IMR-90 (cell line): ENCODE measurements at regions not wholly inside any gene's neighbourhood (a gene's known extent, or its start where the extent isn't known, plus 50 kb on each side); places are given as distances from the start of the nearest gene placed in this dataset.

ENCODE experiments used
- ATAC-seq: fragments of 200-7000 bp; cut with Tn5 transposase; 2 replicates; pipeline ENCODE4 v1.9.1; 2020; ENCODE audit warnings: low read depth, mild to moderate bottlenecking, moderate library complexity
- BruUV-seq: library from RNA; stranded (reverse); fragments of 400-500 nt; replicated peaks from 2 replicates; lab custom pipeline; 2021; lab: Mats Ljungman, UMichigan
- CTCF ChIA-PET: fragments of 300-600 bp; formaldehyde crosslinking; extraction: SDS; loops from one replicate; lab custom pipeline; 2021; ENCODE audit warnings: antibody characterized with exemption; lab: Yijun Ruan, JAX
- POLR2A ChIA-PET: fragments of 300-600 bp; sonication (Branson Sonifier 250); formaldehyde crosslinking; loops from one replicate; lab custom pipeline; 2022; ENCODE audit warnings: antibody characterized with exemption; ENCODE audit not compliant: unreplicated experiment; lab: Charles Lee
- DNase-seq: peaks from one replicate; pipeline ENCODE4 v3.0.0; 2013
- H2AFZ ChIP-seq: replicated peaks from 2 replicates; pipeline ENCODE3; 2013; ENCODE audit warnings: low read length, mild to moderate bottlenecking; ENCODE audit not compliant: poor library complexity
- H2AK5ac ChIP-seq: 2 replicates; pipeline ENCODE4 v1.6.1; 2013; ENCODE audit warnings: low read depth, low read length, inconsistent platforms
- H2AK9ac ChIP-seq: replicated peaks from 2 replicates; pipeline ENCODE3; 2013; ENCODE audit warnings: mild to moderate bottlenecking, low read depth, low read length, moderate library complexity; ENCODE audit not compliant: poor library complexity
- H2BK120ac ChIP-seq: 2 replicates; pipeline ENCODE4 v1.6.1; 2013; ENCODE audit warnings: low read depth, low read length, inconsistent platforms
- H2BK15ac ChIP-seq: 3 replicates; pipeline ENCODE4 v1.6.1; 2013; ENCODE audit warnings: low read depth, low read length, inconsistent platforms
- H2BK20ac ChIP-seq: 2 replicates; pipeline ENCODE4 v1.6.1; 2013; ENCODE audit warnings: low read depth, mild to moderate bottlenecking, inconsistent platforms, low read length, moderate library complexity
- H2BK5ac ChIP-seq: 2 replicates; pipeline ENCODE4 v1.6.1; 2013; ENCODE audit warnings: mild to moderate bottlenecking, low read depth, low read length, inconsistent platforms; ENCODE audit not compliant: poor library complexity, severe bottlenecking
- H3K14ac ChIP-seq: replicated peaks from 2 replicates; pipeline ENCODE4 v1.6.1; 2013; ENCODE audit warnings: low read depth, low read length, inconsistent platforms
- H3K18ac ChIP-seq: 2 replicates; pipeline ENCODE4 v1.6.1; 2013; ENCODE audit warnings: low read depth, low read length, control low read depth
- H3K23ac ChIP-seq: 2 replicates; pipeline ENCODE4 v1.6.1; 2013; ENCODE audit warnings: low read depth, low read length, inconsistent platforms
- H3K27ac ChIP-seq: 2 replicates; pipeline ENCODE4 v1.5.1; 2013; ENCODE audit warnings: mild to moderate bottlenecking, control low read depth, low read length; ENCODE audit not compliant: insufficient read depth
- H3K27me3 ChIP-seq: 2 replicates; pipeline ENCODE4 v1.6.1; 2013; ENCODE audit warnings: low read length; ENCODE audit not compliant: control insufficient read depth, insufficient read depth
- H3K36me3 ChIP-seq: 2 replicates; pipeline ENCODE4 v1.6.1; 2013; ENCODE audit warnings: low read length, mixed read lengths; ENCODE audit not compliant: control insufficient read depth, insufficient read depth
- H3K4ac ChIP-seq: 2 replicates; pipeline ENCODE4 v1.6.1; 2013; ENCODE audit warnings: low read depth, low read length, inconsistent platforms
- H3K4me1 ChIP-seq: 2 replicates; pipeline ENCODE4 v1.6.1; 2013; ENCODE audit warnings: low read length, mixed read lengths; ENCODE audit not compliant: control insufficient read depth, insufficient read depth
- H3K4me2 ChIP-seq: 2 replicates; pipeline ENCODE4 v1.6.1; 2013; ENCODE audit warnings: low read depth, mild to moderate bottlenecking, control low read depth, low read length, moderate library complexity
- H3K4me3 ChIP-seq: 2 replicates; pipeline ENCODE4 v1.5.1; 2013; ENCODE audit warnings: low read depth, mild to moderate bottlenecking, control low read depth, low read length, moderate library complexity; ENCODE audit not compliant: insufficient read depth
- H3K56ac ChIP-seq: 2 replicates; pipeline ENCODE4 v1.6.1; 2013; ENCODE audit warnings: low read length, inconsistent platforms; ENCODE audit not compliant: insufficient read depth; ENCODE audit errors: extremely low read depth
- H3K79me1 ChIP-seq, 2 experiments: 2 replicates each; pipeline ENCODE4 v1.6.1; 2013; ENCODE audit warnings: low read length in 2 of 2, inconsistent platforms in 1 of 2, low read depth in 1 of 2
- H3K9ac ChIP-seq: 2 replicates; pipeline ENCODE4 v1.6.1; 2013; ENCODE audit warnings: low read depth, low read length, control low read depth
- H3K9me1 ChIP-seq: 2 replicates; pipeline ENCODE4 v1.6.1; 2013; ENCODE audit warnings: low read length, inconsistent platforms; ENCODE audit not compliant: insufficient read depth
- H3K9me3 ChIP-seq: 2 replicates; pipeline ENCODE4 v1.6.1; 2013; ENCODE audit warnings: low read length; ENCODE audit not compliant: control insufficient read depth, insufficient read depth
- H4K20me1 ChIP-seq: 2 replicates; pipeline ENCODE4 v1.6.1; 2013; ENCODE audit warnings: low read length, inconsistent platforms; ENCODE audit not compliant: insufficient read depth
- H4K5ac ChIP-seq: 2 replicates; pipeline ENCODE4 v1.6.1; 2013; ENCODE audit warnings: mild to moderate bottlenecking, low read depth, low read length, control low read depth
- H4K8ac ChIP-seq, 2 experiments: 2 replicates each; pipeline ENCODE4 v1.6.1; 2013; ENCODE audit warnings: low read depth in 2 of 2, low read length in 2 of 2, control low read depth in 1 of 2, inconsistent platforms in 1 of 2
- H4K91ac ChIP-seq: 2 replicates; pipeline ENCODE4 v1.6.1; 2013; ENCODE audit warnings: low read depth, low read length, inconsistent platforms; ENCODE audit not compliant: insufficient read depth
- CEBPB ChIP-seq: IDR thresholded peaks from 2 replicates; pipeline ENCODE4 v1.6.1; 2012; ENCODE audit warnings: low read depth, low read length, improper control_type of control experiment
- CHD1 ChIP-seq: IDR thresholded peaks from 2 replicates; pipeline ENCODE4 v1.6.1; 2012; ENCODE audit warnings: low read depth, low read length, improper control_type of control experiment
- RAD21 ChIP-seq: IDR thresholded peaks from 2 replicates; pipeline ENCODE4 v1.6.1; 2012; ENCODE audit warnings: low read length, improper control_type of control experiment
- WGBS, 2 experiments: methylation state at CpG; one replicate each; pipeline versions ENCODE4 v1.1.5 to v1.1.7; 2013; ENCODE audit warnings: missing lambda C conversion rate in 2 of 2; ENCODE audit not compliant: insufficient read length in 1 of 2; ENCODE audit errors: extremely low coverage in 2 of 2; 5-methylcytosine and 5-hydroxymethylcytosine counted together
- dilution Hi-C: fragments of 300-500 bp; cut with HindIII; formaldehyde crosslinking; loops from one replicate; pipeline ENCODE4 v1.14.3; 2018; ENCODE audit warnings: low sequenced_read_pairs; ENCODE audit not compliant: unreplicated experiment
- in situ Hi-C: fragments of 300-500 bp; cut with MboI; formaldehyde crosslinking; loops from 3 replicates; pipeline ENCODE4 v1.14.3; 2019; ENCODE audit warnings: low sequenced_read_pairs, inconsistent platforms, mixed read lengths
- intact Hi-C: fragments of 100-400 bp; cut with micrococcal nuclease; formaldehyde crosslinking; loops from 2 replicates; pipeline ENCODE4 v1.10.0; 2022

DNA sequence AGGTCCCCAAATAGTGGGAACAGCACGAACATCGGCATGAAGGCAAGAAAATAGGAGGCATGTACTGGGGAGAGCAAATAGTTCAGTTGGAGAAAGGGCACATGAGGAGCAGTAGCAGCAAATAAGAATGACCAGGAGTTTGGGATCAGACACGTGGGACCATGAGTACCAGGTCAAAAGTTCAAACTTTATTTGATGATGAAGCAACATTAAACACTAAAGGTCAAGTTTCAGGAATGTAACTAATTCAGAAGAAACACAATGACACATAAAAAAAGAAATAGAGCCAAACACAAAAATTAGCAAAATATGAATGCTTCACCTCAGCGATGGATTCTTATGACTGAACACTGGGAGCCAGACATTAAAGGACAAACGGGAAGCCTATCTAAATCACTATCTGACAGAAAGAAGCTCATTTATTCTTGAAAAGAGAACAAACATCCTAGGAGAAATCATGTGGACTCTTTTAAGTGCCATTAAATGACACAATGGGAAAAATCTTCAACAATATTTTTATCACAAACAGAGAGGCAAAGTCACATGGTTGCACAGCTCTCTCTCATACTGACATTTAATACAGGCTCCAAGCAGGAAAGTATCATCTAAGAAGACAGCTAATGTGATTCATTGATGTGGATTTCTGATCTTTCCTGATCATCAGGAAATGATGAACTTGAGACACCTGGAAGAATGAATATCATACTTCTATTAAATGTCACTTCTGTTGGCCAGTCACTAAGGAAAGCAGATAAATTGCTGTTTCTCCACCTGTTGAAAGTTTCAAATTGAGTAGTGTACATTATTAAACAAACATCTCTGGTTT, 216.9 kb upstream of the THBS1 start:
- Histone ChIP-seq H3K14ac (peak overlapping the region; percentile 83), H3K23ac (peak overlapping the region; percentile 41), H3K9me1 (peaks cover 11% of the 10 kb centered on the region), H4K5ac (peak overlapping the region; percentile 72), H4K91ac (peak overlapping the region; percentile 74), H3K27me3 (no peaks in the 10 kb centered on the region), H3K56ac (peak overlapping the region; percentile 52), H3K4ac (peak overlapping the region; percentile 87), H3K79me1 (no peaks in the 10 kb centered on the region), H3K9ac (no peak overlapping the region), H2BK20ac (peak overlapping the region; percentile 97), H2AK5ac (peak overlapping the region; percentile 87), H3K4me3 (no peak overlapping the region), H3K36me3 (no peaks in the 10 kb centered on the region), H2BK120ac (peak overlapping the region; percentile 90), H2BK5ac (peak overlapping the region; percentile 74), H4K8ac (peak overlapping the region; percentile 51 to 78), H4K20me1 (no peaks in the 10 kb centered on the region), H2AK9ac (no peak overlapping the region), H3K4me2 (no peak overlapping the region), H3K18ac (peak overlapping the region; percentile 75), H3K9me3 (no peaks in the 10 kb centered on the region), H3K27ac (peak overlapping the region; percentile 74), H2BK15ac (peak overlapping the region; percentile 69), H3K4me1 (peaks cover 12% of the 10 kb centered on the region), H2AFZ (no peak overlapping the region)
- ChIA-PET CTCF (interaction anchor here (0.9 kb wide), 1 partner anchor 215 kb away, joined by 3 read pairs; no protein-coding TSS in a partner anchor), POLR2A (interaction anchor here (0.7 kb wide), 1 partner anchor 219 kb away, joined by 3 read pairs; no protein-coding TSS in a partner anchor)
- no CpG with 5 or more reads among the region's 5 CpGs for WGBS, 2 experiments
- TF ChIP-seq CHD1 (no peak), CEBPB (0 out of 2 replicates have a peak, but pooled peaks have one; percentile 21), RAD21 (no peak)
- dilution Hi-C loops (no loop called here), in situ Hi-C loops (no loop called here), intact Hi-C loops (loop anchor here (1.0 to 5.0 kb wide), 5 partner anchors 59 to 657 kb away; no protein-coding TSS in a partner anchor)
- BruUV-seq: no TSS peak
- DNase-seq (no peak), ATAC-seq (peak; percentile 10)
